ENCODE measurements at regions not wholly inside any gene's neighbourhood (a gene's known extent, or its start where the extent isn't known, plus 50 kb on each side); places are given as distances from the start of the nearest gene placed in this dataset.
"Not testable (repeated sequence)": the region's sequence is repeated elsewhere in the genome, so short reads cannot be mapped to it uniquely, and the experiment has no call there.

DNA sequence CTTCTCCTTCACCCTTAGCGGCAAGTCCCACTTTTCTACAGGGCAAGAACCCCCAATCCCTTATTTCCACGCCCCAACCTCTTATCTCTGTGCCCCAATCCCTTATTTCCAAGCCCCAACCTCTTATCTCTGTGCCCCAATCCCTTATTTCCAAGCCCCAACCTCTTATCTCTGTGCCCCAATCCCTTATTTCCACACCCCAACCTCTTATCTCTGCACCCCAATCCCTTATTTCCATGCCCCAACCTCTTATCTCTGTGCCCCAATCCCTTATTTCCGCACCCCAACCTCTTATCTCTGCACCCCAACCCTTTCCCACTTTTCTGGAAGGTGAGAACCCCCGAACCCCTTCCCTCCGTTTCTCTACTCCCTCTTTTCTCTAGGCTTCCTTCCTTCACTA lies 116.1 kb upstream of the GJE1 start:
- not testable (repeated sequence) for DNase-seq (ENCODE audit: low read depth in 2 of 2)

DNA sequence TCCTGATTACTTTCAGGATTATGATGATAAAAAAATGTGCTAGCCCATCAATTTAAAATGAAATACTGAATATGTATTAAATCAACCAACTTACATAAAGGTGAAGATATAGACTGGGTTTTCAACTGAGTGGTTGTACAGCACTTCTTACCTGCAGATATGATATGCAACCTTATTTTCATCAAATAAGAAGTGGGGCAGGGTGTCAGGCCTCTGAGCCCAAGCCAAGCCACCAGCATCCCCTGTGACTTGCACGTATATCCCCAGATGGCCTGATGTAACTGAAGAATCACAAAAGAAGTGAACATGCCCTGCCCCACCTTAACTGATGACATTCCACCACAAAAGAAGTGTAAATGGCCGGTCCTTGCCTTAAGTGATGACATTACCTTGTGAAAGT lies 117.3 kb upstream of the GJE1 start:
- DNase-seq (ENCODE audit: low read depth in 2 of 2), result not testable (repeated sequence)

DNA sequence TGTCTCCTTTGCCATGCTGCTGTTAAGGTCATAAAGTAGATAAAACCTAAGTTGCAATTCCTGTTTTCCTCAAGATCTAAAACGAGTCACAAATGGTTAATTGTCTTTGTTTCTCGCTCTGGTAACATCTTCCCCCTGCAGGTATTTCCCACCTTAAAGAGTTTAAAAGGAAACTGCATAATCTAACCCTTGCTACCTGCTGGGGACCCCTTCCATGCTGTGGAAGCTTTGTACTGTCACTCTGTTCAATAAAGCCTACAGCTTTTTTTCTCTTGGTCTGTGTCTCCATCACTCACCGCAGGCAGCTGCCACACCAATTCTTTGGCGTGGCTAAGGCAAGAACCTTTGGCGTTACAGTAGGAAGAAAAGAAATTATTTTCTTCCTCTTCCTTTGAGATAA lies 117.7 kb upstream of the GJE1 start:
- DNase-seq (ENCODE audit: low read depth in 2 of 2), result no peak

DNA sequence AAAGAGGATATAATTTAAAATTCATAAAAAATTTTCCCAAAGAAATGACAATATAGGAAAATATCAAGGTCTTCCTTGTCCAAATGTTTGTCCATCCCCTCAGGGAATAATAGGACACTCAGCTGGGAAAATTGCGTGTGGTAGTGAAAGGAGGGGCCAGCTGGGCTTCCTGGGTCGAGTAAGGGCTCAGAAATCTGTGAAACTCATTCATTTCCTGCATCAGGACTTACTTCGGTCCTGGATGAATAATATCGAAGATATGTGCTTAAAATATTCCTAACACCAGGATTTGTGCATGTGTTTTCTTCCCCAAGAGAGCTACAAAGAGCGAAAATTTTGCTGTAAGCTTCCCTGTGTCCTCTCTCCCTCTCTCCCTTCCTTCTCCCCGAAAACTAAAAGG lies 118.2 kb upstream of the GJE1 start:
- DNase-seq (ENCODE audit: low read depth in 2 of 2), result no peak

- no peak for DNase-seq (ENCODE audit: low read depth in 2 of 2)
Observed at GRCh38 chr6:142013875-142014495, 118.7 kb upstream of the GJE1 start.

GRCh38 chr6:142013287-142013686 lies 119.4 kb upstream of the GJE1 start:
- DNase-seq (ENCODE audit: low read depth in 2 of 2), result no peak

DNA sequence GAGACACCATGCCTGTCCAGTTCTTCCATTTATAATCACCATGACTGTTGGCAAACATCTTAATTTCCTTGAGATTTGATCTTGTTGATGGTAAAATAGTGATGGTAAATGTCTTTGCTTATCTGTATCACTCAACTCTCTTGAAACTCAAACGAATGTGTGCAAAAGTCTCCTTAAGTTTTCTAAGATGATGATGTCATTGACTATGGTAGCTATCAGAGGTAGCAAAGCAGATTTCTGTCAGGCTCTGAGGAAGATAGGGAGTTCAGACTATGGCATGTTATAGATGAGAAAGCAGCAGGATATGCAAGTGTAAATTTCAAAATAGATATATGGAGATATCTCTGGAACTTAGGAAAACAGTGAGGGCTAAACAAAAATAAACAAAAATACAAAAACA lies 121.0 kb upstream of the GJE1 start:
- DNase-seq (ENCODE audit: low read depth in 2 of 2), result no peak

GRCh38 chr6:142011156-142011555 lies 121.6 kb upstream of the GJE1 start:
- DNase-seq (ENCODE audit: low read depth in 2 of 2), result no peak

DNA sequence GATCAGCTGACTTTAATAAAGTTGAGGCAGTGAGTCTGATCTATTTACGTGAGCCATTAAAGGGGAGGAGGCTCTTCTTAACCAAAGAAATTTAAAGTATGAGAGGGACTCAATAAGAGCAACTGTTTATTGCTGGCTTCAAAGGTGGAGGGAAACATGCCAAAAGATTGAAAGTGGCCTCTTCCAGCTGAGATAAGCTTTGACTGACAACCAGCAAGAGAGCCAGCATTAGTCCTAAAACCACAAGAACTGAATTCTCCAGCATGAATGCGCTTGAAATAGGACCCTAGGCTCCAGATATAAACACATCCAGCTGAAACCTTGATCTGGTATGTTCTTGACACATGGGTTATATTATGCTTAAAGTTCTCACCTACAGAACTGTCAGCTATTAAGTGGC lies 123.1 kb upstream of the GJE1 start:
- no peak for DNase-seq (ENCODE audit: low read depth in 2 of 2)

DNA sequence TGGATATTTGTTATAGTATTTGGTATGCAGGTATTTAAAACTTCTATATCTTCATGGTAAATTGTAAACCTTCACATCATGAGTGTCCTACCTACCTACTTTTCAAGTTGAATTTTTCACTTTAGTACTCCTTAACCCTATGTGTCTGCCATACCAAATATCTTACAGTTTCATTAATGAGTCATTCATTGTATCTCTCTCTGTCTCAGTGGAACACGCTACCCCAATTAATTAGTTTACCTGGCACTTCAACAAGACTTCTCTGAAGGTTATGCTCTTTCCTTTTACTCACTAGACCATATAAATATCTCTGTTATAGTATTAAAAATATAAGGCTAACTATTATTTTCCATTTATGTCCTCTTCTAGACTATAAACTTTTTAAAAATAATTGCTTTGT lies 123.9 kb upstream of the GJE1 start:
- DNase-seq (ENCODE audit: low read depth in 2 of 2), result no peak

DNA sequence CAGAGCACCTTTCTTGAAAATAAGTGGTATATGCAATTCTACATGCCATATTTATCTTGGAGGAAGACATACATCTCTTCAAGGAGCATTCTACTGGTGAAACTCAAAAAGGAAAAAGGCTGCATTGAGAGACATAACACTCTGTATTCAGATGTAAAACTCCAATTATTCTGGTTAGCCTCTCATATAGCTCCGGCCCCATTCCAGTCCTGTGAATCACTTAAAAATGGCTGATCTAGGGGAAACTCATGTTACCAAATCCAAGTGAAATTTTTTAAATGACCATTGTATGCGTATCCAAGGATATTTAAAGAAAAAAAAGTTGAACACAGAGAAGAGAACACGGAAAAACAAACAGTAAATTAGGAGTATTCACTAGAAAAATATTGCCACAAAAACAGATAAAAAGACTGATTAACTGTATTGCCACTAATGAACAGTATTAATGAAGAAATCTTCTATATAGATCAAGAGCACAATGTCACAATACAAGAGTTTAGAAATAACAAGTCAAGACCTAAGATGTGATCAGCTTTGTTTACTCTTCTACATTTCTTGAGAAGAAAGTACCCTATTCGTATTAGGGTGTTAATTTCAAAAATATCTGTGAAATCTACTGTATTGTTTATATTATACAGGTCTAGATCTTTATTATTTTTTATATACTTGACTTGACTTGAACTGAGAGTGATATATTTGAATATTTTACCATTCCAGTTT lies 124.5 kb upstream of the GJE1 start:
- DNase-seq (ENCODE audit: low read depth in 2 of 2), result no peak

GRCh38 chr6:142005021-142005420 lies 127.7 kb upstream of the GJE1 start:
- no peak for DNase-seq (ENCODE audit: low read depth in 2 of 2)

GRCh38 chr6:142002825-142003405 lies 129.8 kb upstream of the GJE1 start:
- DNase-seq (ENCODE audit: low read depth in 2 of 2), result no peak

DNA sequence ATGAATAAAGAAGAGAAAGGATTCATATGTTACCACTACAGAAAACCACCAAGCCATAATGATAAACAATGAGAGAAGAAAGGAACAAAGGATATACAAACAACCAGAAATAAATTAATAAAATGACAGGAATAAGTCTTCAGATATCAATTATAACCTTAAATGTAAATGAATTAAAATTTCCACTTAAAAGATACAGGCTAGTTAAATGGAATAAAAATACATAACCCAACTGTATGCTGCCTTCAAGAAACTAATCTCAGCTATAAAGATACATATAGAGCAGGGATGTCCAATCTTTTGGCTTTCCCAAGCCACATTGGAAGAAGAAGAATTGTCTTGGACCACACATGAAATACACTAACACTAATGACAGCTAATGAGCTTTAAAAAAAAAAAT lies 135.9 kb upstream of the GJE1 start:
- DNase-seq (ENCODE audit: low read depth in 2 of 2), result no peak

- DNase-seq (ENCODE audit: low read depth in 2 of 2), result no peak
Observed at GRCh38 chr6:141992109-141992508, 140.6 kb upstream of the GJE1 start.

GRCh38 chr6:141990840-141991239 lies 141.9 kb upstream of the GJE1 start:
- DNase-seq (ENCODE audit: low read depth in 2 of 2), result no peak

GRCh38 chr6:141989706-141989959 lies 143.1 kb upstream of the GJE1 start:
- no peak for DNase-seq (ENCODE audit: low read depth in 2 of 2)

DNA sequence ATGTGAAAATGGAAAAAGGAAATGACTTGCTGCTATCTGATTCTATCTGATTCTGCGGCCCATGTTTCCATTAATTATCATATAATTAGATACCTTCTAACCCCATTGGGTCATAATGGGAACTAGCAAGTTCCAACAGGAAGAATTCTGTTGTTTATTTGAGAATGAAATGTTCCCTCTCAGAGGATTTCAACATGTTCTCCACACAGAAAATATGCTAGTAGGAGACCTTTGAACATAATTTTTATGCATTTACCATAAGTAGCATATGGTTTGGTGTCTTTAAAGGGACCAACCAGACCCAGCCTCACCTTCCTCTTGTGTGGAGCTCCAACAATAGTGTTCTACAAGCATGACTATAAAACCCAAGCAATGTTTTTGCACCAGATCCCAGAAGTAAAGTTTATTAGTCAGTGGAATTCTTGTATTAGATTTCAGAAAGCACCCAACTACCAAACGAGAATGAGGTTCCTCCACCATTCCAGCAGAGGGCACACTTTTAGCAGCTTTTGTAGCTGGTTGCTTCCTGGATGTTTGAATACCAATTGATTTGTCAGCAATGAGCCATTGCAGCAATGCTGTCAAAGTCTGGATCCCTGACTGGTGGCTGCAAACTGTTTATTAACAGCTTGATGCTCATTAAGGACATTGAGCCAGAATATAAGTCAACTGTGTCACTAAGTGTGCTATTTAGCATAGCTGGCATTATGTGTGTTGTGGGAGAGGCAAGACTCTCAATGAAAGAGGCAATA lies 143.6 kb upstream of the GJE1 start:
- DNase-seq (ENCODE audit: low read depth in 2 of 2), result no peak

- no peak for DNase-seq (ENCODE audit: low read depth in 2 of 2)
Observed at GRCh38 chr6:141988327-141988726, 144.4 kb upstream of the GJE1 start.

DNA sequence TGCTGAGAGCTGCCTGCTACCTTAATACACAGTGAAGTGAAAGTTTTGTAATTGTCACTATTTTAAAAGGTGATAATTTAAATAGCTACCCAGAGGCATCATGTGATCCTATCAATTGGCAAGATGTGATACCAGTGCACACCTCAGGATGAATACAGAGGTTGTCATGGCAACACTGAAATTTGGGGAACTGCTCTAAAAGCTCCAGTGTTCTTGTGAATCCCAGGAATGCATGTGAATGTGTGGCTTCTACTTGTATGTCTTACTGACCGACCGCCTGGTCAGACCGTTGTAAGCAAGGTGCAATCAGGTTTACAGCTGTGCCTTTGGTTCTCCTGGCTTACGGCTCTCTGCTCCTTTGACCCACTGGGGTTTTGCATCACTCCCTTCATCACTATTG lies 146.3 kb upstream of the GJE1 start:
- DNase-seq (ENCODE audit: low read depth in 2 of 2), result no peak

DNA sequence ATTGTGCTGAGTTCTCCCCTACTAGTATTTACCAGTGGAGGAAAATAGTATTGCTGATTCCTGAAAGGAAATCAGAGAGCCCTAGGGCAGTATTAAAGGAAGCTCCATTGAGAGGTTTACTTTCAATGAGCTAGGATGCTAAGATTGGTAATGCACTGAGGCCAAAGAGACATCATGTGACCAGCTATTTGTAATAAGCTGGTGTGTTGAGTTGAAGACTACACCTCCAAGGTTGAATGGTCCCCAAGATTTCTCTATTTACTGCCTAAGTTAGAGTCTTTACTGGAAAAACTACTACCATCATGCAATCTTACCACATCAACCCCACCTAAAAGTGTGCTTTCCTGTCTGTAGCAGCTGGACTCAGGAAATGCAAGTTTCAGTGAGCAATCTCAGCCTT lies 151.5 kb upstream of the GJE1 start:
- no peak for DNase-seq (ENCODE audit: low read depth in 2 of 2)

DNA sequence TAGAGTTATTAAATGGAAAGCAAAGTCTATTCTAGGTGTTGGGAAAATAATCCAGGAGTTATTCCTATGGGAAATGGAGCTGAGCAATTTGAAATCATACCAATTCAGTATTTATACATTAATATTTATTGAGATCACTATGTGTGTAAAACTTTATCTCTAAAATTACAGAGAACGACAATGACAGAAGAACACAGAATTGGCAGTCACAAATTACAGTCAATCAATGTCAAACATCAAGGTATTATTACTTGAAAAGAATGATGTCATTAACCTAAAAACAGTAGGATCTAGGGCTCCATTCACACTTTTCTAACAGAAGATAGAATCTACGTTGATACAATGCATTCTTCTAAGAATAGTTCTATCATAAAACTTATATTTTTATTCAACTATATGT lies 154.9 kb upstream of the GJE1 start:
- no peak for DNase-seq (ENCODE audit: low read depth in 2 of 2)

GRCh38 chr6:141976994-141977393 lies 155.7 kb upstream of the GJE1 start:
- no peak for DNase-seq (ENCODE audit: low read depth in 2 of 2)

Measured in stimulated activated CD8-positive, alpha-beta memory T cell treated with anti-CD3 and anti-CD28 coated beads, Interleukin-7, amount 100 ng/mL, for 4 hours (primary cell).